ENCODE measurements at regions not wholly inside any gene's neighbourhood (a gene's known extent, or its start where the extent isn't known, plus 50 kb on each side); places are given as distances from the start of the nearest gene placed in this dataset.

GRCh38 chr18:5646739-5647138 lies 102.9 kb upstream of the EPB41L3 start:
- no peak overlapping the region for H3K4me3 ChIP-seq (ENCODE audit: low read depth, low read length)
- H3K9me3 ChIP-seq (ENCODE audit: control insufficient read depth, insufficient read depth, low read length), result no peaks in the 10 kb centered on the region
- H3K27ac ChIP-seq (ENCODE audit: low read depth, low read length), result no peak overlapping the region
- H3K36me3 ChIP-seq (ENCODE audit: control insufficient read depth, insufficient read depth, low read length), result no peaks in the 10 kb centered on the region
- H3K4me1 ChIP-seq (ENCODE audit: control insufficient read depth, insufficient read depth, low read length), result peaks cover 14% of the 10 kb centered on the region
- H3K9ac ChIP-seq (ENCODE audit: low read depth, low read length), result no peak overlapping the region
- H3K27me3 ChIP-seq (ENCODE audit: control insufficient read depth, insufficient read depth, low read length), result no peaks in the 10 kb centered on the region

DNA sequence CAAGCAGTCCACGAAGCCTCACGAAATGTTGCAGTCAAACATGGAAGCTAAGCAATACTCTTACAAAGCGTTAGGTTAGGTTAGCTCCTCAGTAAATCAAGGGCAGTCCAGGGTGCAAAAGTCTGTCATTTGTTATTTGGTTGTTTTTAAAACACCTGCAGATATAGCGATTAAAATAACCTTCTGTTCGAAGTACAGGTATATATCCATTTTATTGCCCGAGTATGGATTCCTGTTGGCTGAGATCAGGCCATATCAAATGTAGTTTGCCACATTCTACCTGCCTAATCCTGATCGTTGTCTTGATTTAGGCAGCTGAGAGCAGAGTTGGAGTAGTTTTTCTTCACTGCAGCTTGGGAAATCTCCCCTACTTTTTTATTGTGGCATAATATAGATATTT lies 99.5 kb upstream of the EPB41L3 start:
- no peaks in the 10 kb centered on the region for H3K36me3 ChIP-seq (ENCODE audit: control insufficient read depth, insufficient read depth, low read length)
- no peak overlapping the region for H3K27ac ChIP-seq (ENCODE audit: low read depth, low read length)
- H3K4me1 ChIP-seq (ENCODE audit: control insufficient read depth, insufficient read depth, low read length), result peaks cover 14% of the 10 kb centered on the region
- H3K27me3 ChIP-seq (ENCODE audit: control insufficient read depth, insufficient read depth, low read length), result no peaks in the 10 kb centered on the region
- no peak overlapping the region for H3K4me3 ChIP-seq (ENCODE audit: low read depth, low read length)
- no peaks in the 10 kb centered on the region for H3K9me3 ChIP-seq (ENCODE audit: control insufficient read depth, insufficient read depth, low read length)
- no peak overlapping the region for H3K9ac ChIP-seq (ENCODE audit: low read depth, low read length)

DNA sequence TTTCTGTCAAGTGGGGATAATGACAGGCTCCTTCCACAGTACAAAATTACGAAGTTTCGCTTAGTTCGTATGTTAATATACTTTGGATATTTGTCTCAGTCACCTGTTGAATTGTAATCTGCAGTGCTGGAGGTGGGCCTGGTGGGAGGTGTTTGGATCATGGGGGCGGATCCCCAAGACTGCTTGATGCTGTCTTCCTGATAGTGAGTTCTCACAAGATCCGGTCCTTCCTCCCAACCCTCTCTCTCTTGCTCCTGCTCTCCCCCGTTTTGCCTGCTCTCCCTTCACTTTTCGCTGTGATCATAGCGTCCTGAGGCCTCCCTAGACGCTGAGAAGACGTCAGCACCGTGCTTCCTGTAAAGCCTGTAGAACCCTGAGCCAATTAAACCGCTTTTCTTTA lies 97.1 kb upstream of the EPB41L3 start:
- Histone ChIP-seq H3K36me3 (ENCODE audit: control insufficient read depth, insufficient read depth, low read length) (no peaks in the 10 kb centered on the region), H3K4me1 (ENCODE audit: control insufficient read depth, insufficient read depth, low read length) (peaks cover 10% of the 10 kb centered on the region), H3K4me3 (ENCODE audit: low read depth, low read length) (no peak overlapping the region), H3K27me3 (ENCODE audit: control insufficient read depth, insufficient read depth, low read length) (no peaks in the 10 kb centered on the region), H3K9me3 (ENCODE audit: control insufficient read depth, insufficient read depth, low read length) (no peaks in the 10 kb centered on the region), H3K27ac (ENCODE audit: low read depth, low read length) (no peak overlapping the region), H3K9ac (ENCODE audit: low read depth, low read length) (no peak overlapping the region)

DNA sequence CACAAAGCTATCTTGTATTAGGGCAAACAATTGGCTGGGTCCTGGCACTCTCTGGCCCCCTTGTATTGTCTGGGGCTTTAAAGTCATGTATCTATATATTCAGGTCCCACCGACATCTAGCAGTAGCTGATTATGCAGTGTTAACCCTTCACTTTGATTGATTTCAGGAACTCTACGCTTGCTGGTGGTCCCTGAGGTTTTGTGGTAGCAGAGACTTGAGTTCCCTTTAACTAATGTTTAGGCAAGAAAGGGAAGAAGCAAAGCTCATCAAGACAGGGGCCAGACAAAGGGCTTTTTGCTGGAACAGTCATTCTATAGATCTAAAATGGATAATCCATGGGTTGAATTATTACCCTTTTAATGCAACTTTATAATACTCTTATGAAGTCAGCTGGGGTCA lies 95.3 kb upstream of the EPB41L3 start:
- Histone ChIP-seq H3K4me3 (ENCODE audit: low read depth, low read length) (no peak overlapping the region), H3K27ac (ENCODE audit: low read depth, low read length) (no peak overlapping the region), H3K36me3 (ENCODE audit: control insufficient read depth, insufficient read depth, low read length) (no peaks in the 10 kb centered on the region), H3K4me1 (ENCODE audit: control insufficient read depth, insufficient read depth, low read length) (peaks cover 3% of the 10 kb centered on the region; the same call in 1 of the 2 replicates), H3K27me3 (ENCODE audit: control insufficient read depth, insufficient read depth, low read length) (no peaks in the 10 kb centered on the region), H3K9me3 (ENCODE audit: control insufficient read depth, insufficient read depth, low read length) (no peaks in the 10 kb centered on the region), H3K9ac (ENCODE audit: low read depth, low read length) (no peak overlapping the region)

GRCh38 chr18:5632041-5632440 lies 88.2 kb upstream of the EPB41L3 start:
- Histone ChIP-seq H3K27ac (ENCODE audit: low read depth, low read length) (no peak overlapping the region), H3K4me3 (ENCODE audit: low read depth, low read length) (no peak overlapping the region), H3K9ac (ENCODE audit: low read depth, low read length) (no peak overlapping the region), H3K9me3 (ENCODE audit: control insufficient read depth, insufficient read depth, low read length) (no peaks in the 10 kb centered on the region), H3K27me3 (ENCODE audit: control insufficient read depth, insufficient read depth, low read length) (peaks cover 60% of the 10 kb centered on the region), H3K4me1 (ENCODE audit: control insufficient read depth, insufficient read depth, low read length) (0 out of 2 replicates have a peak, but pooled peaks cover 5% of the 10 kb centered on the region), H3K36me3 (ENCODE audit: control insufficient read depth, insufficient read depth, low read length) (no peaks in the 10 kb centered on the region)

DNA sequence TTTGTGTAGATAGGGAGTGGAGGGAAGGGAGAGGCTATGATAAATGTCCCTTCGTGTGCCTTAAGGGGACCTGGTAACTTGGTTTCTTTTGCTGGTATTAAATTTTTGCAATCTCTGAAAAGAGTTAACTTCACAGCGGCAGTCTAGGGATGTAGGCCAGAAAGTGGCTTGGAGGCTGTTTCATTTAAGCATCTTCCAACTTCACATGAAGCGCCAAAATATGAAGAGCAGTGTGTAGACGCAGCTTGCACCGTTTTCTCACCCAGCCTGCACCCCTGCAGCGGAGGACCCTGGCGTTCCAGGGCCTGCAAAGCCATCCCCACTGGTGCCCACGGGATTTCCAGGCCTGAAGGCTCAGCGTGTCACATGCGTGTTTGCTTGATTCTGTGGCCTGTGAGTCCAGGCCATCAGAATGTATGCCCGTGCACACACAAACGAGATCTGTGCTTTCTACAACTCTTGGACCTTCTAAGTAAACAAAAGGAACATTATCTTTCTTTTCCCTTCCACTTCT lies 87.2 kb upstream of the EPB41L3 start:
- Histone ChIP-seq H3K9ac (ENCODE audit: low read depth, low read length) (no peak overlapping the region), H3K27me3 (ENCODE audit: control insufficient read depth, insufficient read depth, low read length) (peaks cover 71% of the 10 kb centered on the region), H3K27ac (ENCODE audit: low read depth, low read length) (no peak overlapping the region), H3K36me3 (ENCODE audit: control insufficient read depth, insufficient read depth, low read length) (no peaks in the 10 kb centered on the region), H3K4me3 (ENCODE audit: low read depth, low read length) (peak overlapping the region; percentile 20), H3K9me3 (ENCODE audit: control insufficient read depth, insufficient read depth, low read length) (no peaks in the 10 kb centered on the region), H3K4me1 (ENCODE audit: control insufficient read depth, insufficient read depth, low read length) (0 out of 2 replicates have a peak, but pooled peaks cover 5% of the 10 kb centered on the region)

- no peak overlapping the region; the same call in 1 of the 2 replicates for H3K9ac ChIP-seq (ENCODE audit: low read depth, low read length)
- peaks cover 78% of the 10 kb centered on the region for H3K27me3 ChIP-seq (ENCODE audit: control insufficient read depth, insufficient read depth, low read length)
- H3K27ac ChIP-seq (ENCODE audit: low read depth, low read length), result no peak overlapping the region
These were observed 86.5 kb upstream of the EPB41L3 start for GRCh38 chr18:5630057-5630899.

DNA sequence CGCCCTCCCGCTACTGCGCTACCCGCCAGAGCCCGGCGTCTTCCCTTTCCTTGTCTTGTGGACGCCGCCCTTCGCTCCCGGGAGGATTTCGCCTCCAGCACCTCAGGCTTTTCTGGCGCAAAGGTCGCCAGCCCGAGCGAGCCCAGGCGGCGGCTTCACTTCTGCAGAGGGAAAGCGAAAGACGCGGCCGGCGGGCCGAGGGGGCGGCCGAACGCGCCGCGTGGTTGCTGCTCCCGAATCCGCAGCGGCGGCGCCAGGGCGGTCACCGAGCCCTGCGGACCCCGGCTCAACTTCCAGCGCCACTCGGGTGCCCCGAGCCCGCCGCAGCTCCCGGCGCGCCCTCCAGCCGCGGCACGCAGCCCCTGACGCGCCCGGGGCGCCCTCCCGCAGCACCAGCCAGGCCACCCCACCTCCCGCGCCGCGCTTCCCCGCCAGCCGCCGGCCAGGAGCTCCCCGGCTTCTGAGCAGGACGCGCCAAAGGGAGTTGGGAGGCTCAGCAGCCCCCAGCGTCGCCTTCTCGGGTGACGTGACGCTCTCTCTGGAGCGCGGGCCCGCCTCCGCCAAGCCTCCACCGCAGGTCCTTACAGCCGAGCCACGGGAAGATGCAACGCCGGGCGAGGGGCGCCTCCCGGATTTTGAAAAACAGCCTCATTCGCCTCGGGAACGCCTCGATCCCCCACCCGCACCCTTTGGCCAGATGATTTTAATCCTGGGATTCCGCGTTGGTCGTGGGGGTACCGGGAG lies 84.9 kb upstream of the EPB41L3 start:
- H3K9ac ChIP-seq (ENCODE audit: low read depth, low read length), result no peak overlapping the region
- H3K4me1 ChIP-seq (ENCODE audit: control insufficient read depth, insufficient read depth, low read length), result peaks cover 23% of the 10 kb centered on the region
- no peaks in the 10 kb centered on the region for H3K9me3 ChIP-seq (ENCODE audit: control insufficient read depth, insufficient read depth, low read length)
- H3K4me3 ChIP-seq (ENCODE audit: low read depth, low read length), result peak overlapping the region; percentile 65
- H3K27me3 ChIP-seq (ENCODE audit: control insufficient read depth, insufficient read depth, low read length), result peaks cover 82% of the 10 kb centered on the region
- no peak overlapping the region for H3K27ac ChIP-seq (ENCODE audit: low read depth, low read length)
- no peaks in the 10 kb centered on the region for H3K36me3 ChIP-seq (ENCODE audit: control insufficient read depth, insufficient read depth, low read length)

More at GRCh38 chr18:5630057-5630899, 86.5 kb upstream of the EPB41L3 start:
- peak overlapping the region; percentile 65 for H3K4me3 ChIP-seq (ENCODE audit: low read depth, low read length)
- H3K4me1 ChIP-seq (ENCODE audit: control insufficient read depth, insufficient read depth, low read length), result peaks cover 9% of the 10 kb centered on the region
- H3K9me3 ChIP-seq (ENCODE audit: control insufficient read depth, insufficient read depth, low read length), result no peaks in the 10 kb centered on the region
- no peaks in the 10 kb centered on the region for H3K36me3 ChIP-seq (ENCODE audit: control insufficient read depth, insufficient read depth, low read length)

DNA sequence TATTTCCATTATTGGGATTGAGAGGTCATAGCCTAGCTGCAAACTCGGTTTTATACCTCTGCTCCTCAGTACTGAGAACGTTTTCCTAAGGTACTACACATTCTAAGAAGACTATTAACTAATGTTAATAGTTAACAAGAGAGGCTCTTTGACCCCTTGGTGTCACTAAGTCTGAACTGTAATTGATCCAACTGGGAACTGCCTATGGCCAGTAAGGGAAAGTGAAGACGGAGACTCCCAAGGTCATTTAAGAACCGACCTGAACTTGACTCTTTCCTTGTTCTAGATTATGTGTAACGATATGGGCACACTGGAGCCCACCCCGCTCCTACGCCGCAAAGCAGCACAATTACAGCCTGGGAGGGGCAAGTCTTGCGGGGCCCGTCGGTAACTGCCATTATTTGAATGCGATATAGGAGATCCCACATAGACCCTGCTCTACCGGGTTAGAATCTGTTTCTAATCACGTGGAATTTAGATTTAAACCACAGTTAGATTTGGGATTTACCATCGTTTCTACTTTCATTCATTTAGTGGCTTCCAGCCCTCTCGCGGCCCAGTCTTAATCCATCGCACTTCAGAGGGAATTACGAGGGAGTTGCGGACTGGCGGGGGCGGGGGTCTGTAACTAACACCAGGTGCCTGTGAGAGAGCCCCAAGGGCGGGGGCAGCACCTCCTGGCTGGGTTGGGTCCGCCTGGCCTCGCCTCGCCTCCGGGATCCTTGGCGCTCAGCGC lies 84.1 kb upstream of the EPB41L3 start:
- peaks cover 77% of the 10 kb centered on the region for H3K27me3 ChIP-seq (ENCODE audit: control insufficient read depth, insufficient read depth, low read length)
- H3K36me3 ChIP-seq (ENCODE audit: control insufficient read depth, insufficient read depth, low read length), result no peaks in the 10 kb centered on the region
- H3K4me3 ChIP-seq (ENCODE audit: low read depth, low read length), result peak overlapping the region; percentile 65
- no peaks in the 10 kb centered on the region for H3K9me3 ChIP-seq (ENCODE audit: control insufficient read depth, insufficient read depth, low read length)
- peaks cover 23% of the 10 kb centered on the region for H3K4me1 ChIP-seq (ENCODE audit: control insufficient read depth, insufficient read depth, low read length)
- H3K9ac ChIP-seq (ENCODE audit: low read depth, low read length), result no peak overlapping the region
- H3K27ac ChIP-seq (ENCODE audit: low read depth, low read length), result no peak overlapping the region

DNA sequence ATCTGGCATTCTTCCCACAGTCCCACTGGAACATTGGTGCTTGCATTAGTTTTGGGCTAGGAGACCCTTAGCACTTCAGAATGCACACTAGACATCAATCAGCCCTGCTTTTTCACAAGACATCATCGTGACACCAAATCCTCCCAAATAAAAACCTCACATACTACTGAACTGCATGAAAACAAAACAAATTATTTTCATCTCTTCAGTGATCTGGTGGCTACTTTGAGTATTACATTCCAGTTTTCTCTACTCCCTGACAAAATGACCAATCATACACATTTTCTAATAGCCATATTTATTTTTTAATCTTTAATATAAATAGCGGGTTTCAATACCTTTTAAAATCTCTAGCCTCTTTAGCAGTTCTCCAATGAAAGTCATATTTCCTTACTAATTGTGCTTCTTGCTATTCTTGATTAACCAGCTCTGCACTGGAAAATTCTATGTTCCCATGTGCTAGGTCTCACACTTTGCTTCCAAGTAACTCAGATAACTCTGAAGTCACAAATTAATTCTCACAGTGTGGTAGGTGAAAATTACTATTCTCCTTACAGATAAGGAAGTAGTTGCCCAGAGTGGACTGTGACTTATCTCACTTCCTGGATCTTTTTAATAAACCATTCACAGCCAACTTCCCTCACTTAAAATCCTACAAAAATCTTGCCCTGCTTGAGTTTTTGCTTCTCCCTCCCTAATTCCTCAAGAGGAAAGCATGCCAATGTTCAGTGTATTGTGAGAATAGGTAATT lies 82.5 kb upstream of the EPB41L3 start:
- peaks cover 23% of the 10 kb centered on the region for H3K4me1 ChIP-seq (ENCODE audit: control insufficient read depth, insufficient read depth, low read length)
- no peak overlapping the region for H3K27ac ChIP-seq (ENCODE audit: low read depth, low read length)
- no peak overlapping the region for H3K9ac ChIP-seq (ENCODE audit: low read depth, low read length)
- no peak overlapping the region for H3K4me3 ChIP-seq (ENCODE audit: low read depth, low read length)
- no peaks in the 10 kb centered on the region for H3K36me3 ChIP-seq (ENCODE audit: control insufficient read depth, insufficient read depth, low read length)
- H3K9me3 ChIP-seq (ENCODE audit: control insufficient read depth, insufficient read depth, low read length), result no peaks in the 10 kb centered on the region
- peaks cover 62% of the 10 kb centered on the region for H3K27me3 ChIP-seq (ENCODE audit: control insufficient read depth, insufficient read depth, low read length)

All from HUES48 (cell line).